Left lung (tissue), 4 donors: ENCODE measurements at regions not wholly inside any gene's neighbourhood (a gene's known extent, or its start where the extent isn't known, plus 50 kb on each side); places are given as distances from the start of the nearest gene placed in this dataset.

Experiments
- ATAC-seq: fragments of 200-7000 bp; cut with Tn5 transposase; one replicate; pipeline ENCODE4 v1.9.1; 2020; ENCODE audit warnings: moderate library complexity
- DNase-seq, 4 donors: peaks; one replicate each; pipeline ENCODE4 v3.0.0-alpha.2; 2013 to 2020
- H3K27ac ChIP-seq, 2 donors: fragments of 200-600 bp; sonication (generic) in 1 of 2; one replicate each; pipeline versions ENCODE4 v1.5.0 to v1.8.0; 2020 to 2021
- H3K27me3 ChIP-seq, 2 donors: fragments of 200-600 bp; sonication (generic) in 1 of 2; one replicate each; pipeline versions ENCODE4 v1.5.0 to v1.8.0; 2020 to 2021
- H3K36me3 ChIP-seq, 2 donors: fragments of 200-600 bp; sonication (generic) in 1 of 2; one replicate each; pipeline versions ENCODE4 v1.5.0 to v1.8.0; 2020 to 2021
- H3K4me1 ChIP-seq, 2 donors: fragments of 200-600 bp; one replicate each; pipeline ENCODE4 v1.8.0; 2021
- H3K4me3 ChIP-seq, 2 donors: fragments of 200-600 bp; sonication (generic) in 1 of 2; one replicate each; pipeline versions ENCODE4 v1.5.0 to v1.8.0; 2020 to 2021; ENCODE audit warnings: mild to moderate bottlenecking in 1 of 2
- H3K9me3 ChIP-seq, 2 donors: fragments of 200-600 bp; sonication (generic) in 1 of 2; one replicate each; pipeline versions ENCODE4 v1.5.0 to v1.8.0; 2020 to 2021
- CTCF ChIP-seq, 2 donors: fragments of 200-600 bp; sonication (generic) in 1 of 2; IDR thresholded peaks; one replicate each; pipeline versions ENCODE4 v1.5.0 to v1.8.0; 2021; ENCODE audit warnings: antibody characterized with exemption in 2 of 2
- intact Hi-C, 2 donors: fragments of 100-400 bp; cut with DNase I; formaldehyde crosslinking; loops; one replicate each; pipeline versions ENCODE4 v1.11.2 to v1.14.2; 2022
- donor health status: DM: no; HTN: yes; CAD: no.
- donor health status: DM: no; HTN: no; CAD: no.

GRCh38 chr3:18891641-18892040 lies 256.7 kb upstream of the KCNH8 start:
- intact Hi-C loops, result no loop called here
- no peak for ATAC-seq
- no peaks in the 10 kb centered on the region for H3K4me1 ChIP-seq

GRCh38 chr3:18890449-18890848 lies 257.9 kb upstream of the KCNH8 start:
- H3K36me3 ChIP-seq, result no peaks in the 10 kb centered on the region
- intact Hi-C loops, result no loop called here

More at GRCh38 chr3:18891641-18892040, 256.7 kb upstream of the KCNH8 start:
- Histone ChIP-seq H3K36me3 (no peaks in the 10 kb centered on the region), H3K27me3 (no peaks in the 10 kb centered on the region), H3K27ac (no peak overlapping the region), H3K9me3 (no peaks in the 10 kb centered on the region), H3K4me3 (no peak overlapping the region)
- TF ChIP-seq CTCF (IDR thresholded peaks at IDR 0.05), result no peak
- DNase-seq, result no peak

GRCh38 chr3:18888819-18889218 lies 259.5 kb upstream of the KCNH8 start:
- no peak for TF ChIP-seq CTCF (IDR thresholded peaks at IDR 0.05)
- DNase-seq (no peak), ATAC-seq (no peak)
- Histone ChIP-seq H3K27me3 (no peaks in the 10 kb centered on the region), H3K9me3 (no peaks in the 10 kb centered on the region), H3K4me1 (no peaks in the 10 kb centered on the region), H3K36me3 (no peaks in the 10 kb centered on the region), H3K27ac (no peak overlapping the region), H3K4me3 (no peak overlapping the region)
- intact Hi-C loops, result no loop called here

More at GRCh38 chr3:18890449-18890848, 257.9 kb upstream of the KCNH8 start:
- H3K27me3 ChIP-seq, result no peaks in the 10 kb centered on the region
- DNase-seq (no peak), ATAC-seq (no peak)
- H3K9me3 ChIP-seq, result no peaks in the 10 kb centered on the region
- no peaks in the 10 kb centered on the region for H3K4me1 ChIP-seq
- H3K27ac ChIP-seq, result no peak overlapping the region
- TF ChIP-seq CTCF (IDR thresholded peaks at IDR 0.05), result no peak
- no peak overlapping the region for H3K4me3 ChIP-seq

GRCh38 chr3:18888370-18888769 lies 259.9 kb upstream of the KCNH8 start:
- intact Hi-C loops, result no loop called here
- H3K36me3 ChIP-seq, result no peaks in the 10 kb centered on the region
- no peak overlapping the region for H3K4me3 ChIP-seq
- ATAC-seq, result no peak
- DNase-seq, result no peak
- no peaks in the 10 kb centered on the region for H3K4me1 ChIP-seq
- H3K27me3 ChIP-seq, result no peaks in the 10 kb centered on the region
- H3K9me3 ChIP-seq, result no peaks in the 10 kb centered on the region
- H3K27ac ChIP-seq, result no peak overlapping the region
- no peak for TF ChIP-seq CTCF (IDR thresholded peaks at IDR 0.05)

- DNase-seq (no peak), ATAC-seq (no peak)
- Histone ChIP-seq H3K27ac (no peak overlapping the region), H3K9me3 (no peaks in the 10 kb centered on the region), H3K4me3 (no peak overlapping the region), H3K4me1 (no peaks in the 10 kb centered on the region), H3K36me3 (no peaks in the 10 kb centered on the region), H3K27me3 (no peaks in the 10 kb centered on the region)
- intact Hi-C loops, result no loop called here
- no peak for TF ChIP-seq CTCF (IDR thresholded peaks at IDR 0.05)
These were observed 262.0 kb upstream of the KCNH8 start for GRCh38 chr3:18886331-18886730.
